Breast epithelium (tissue), 4 donors: ENCODE measurements at regions not wholly inside any gene's neighbourhood (a gene's known extent, or its start where the extent isn't known, plus 50 kb on each side); places are given as distances from the start of the nearest gene placed in this dataset.

Experiments
- DNase-seq, 2 donors: peaks; one replicate each; pipeline ENCODE4 v3.0.0-alpha.2; 2019; ENCODE audit warnings: low spot score in 2 of 2
- H3K27ac ChIP-seq, 2 donors: fragments of 200-600 bp; sonication (generic) in 1 of 2; one replicate each; pipeline ENCODE4 v1.5.1; 2016 to 2019; ENCODE audit warnings: mild to moderate bottlenecking in 1 of 2
- H3K27me3 ChIP-seq, 2 donors: fragments of 200-600 bp; sonication (generic) in 1 of 2; one replicate each; pipeline versions ENCODE4 v1.5.1 to v1.6.0; 2017 to 2019; ENCODE audit warnings: control low read depth in 1 of 2, mild to moderate bottlenecking in 1 of 2
- H3K36me3 ChIP-seq: fragments of 200-600 bp; one replicate; pipeline ENCODE4 v1.5.1; 2019
- H3K4me1 ChIP-seq, 2 donors: fragments of 200-600 bp; sonication (generic); one replicate each; pipeline ENCODE4 v1.5.1; 2016 to 2019; ENCODE audit warnings: control low read depth in 1 of 2
- H3K4me3 ChIP-seq, 3 donors: fragments of 200-600 bp; sonication (generic); 1 replicate in 2 of 3; 2 replicates in 1 of 3; pipeline ENCODE4 v1.5.1; 2016 to 2019; ENCODE audit warnings: mild to moderate bottlenecking in 3 of 3, moderate library complexity in 2 of 3
- H3K9me3 ChIP-seq, 2 donors: fragments of 200-600 bp; sonication (generic) in 1 of 2; one replicate each; pipeline ENCODE4 v1.5.1; 2016 to 2019; ENCODE audit warnings: control low read depth in 1 of 2
- POLR2A ChIP-seq: fragments of 450-650 bp; IDR thresholded peaks from one replicate; pipeline ENCODE4 v1.6.1; 2016; ENCODE audit warnings: antibody characterized with exemption, mild to moderate bottlenecking, moderate library complexity
- POLR2AphosphoS5 ChIP-seq, 3 donors: sonication (generic); formaldehyde crosslinking; IDR thresholded peaks; one replicate each; pipeline ENCODE4 v1.6.1; 2017; ENCODE audit warnings: antibody characterized with exemption in 3 of 3
- intact Hi-C: fragments of 100-400 bp; cut with DNase I; formaldehyde crosslinking; loops from one replicate; pipeline ENCODE4 v1.15.1; 2023; ENCODE audit warnings: low total_unique reads
- TF ChIP-seq, protein P1 (sequence below), 3 donors: fragments of 450-650 bp; IDR thresholded peaks; one replicate each; pipeline ENCODE4 v1.5.1; 2016 to 2017; ENCODE audit warnings: antibody characterized with exemption in 3 of 3, mild to moderate bottlenecking in 3 of 3, moderate library complexity in 3 of 3

- Histone ChIP-seq H3K4me3 (no peak overlapping the region), H3K36me3 (no peaks in the 10 kb centered on the region), H3K27ac (no peak overlapping the region), H3K4me1 (no peaks in the 10 kb centered on the region), H3K9me3 (no peaks in the 10 kb centered on the region), H3K27me3 (no peaks in the 10 kb centered on the region)
- no peak for DNase-seq
- TF ChIP-seq POLR2AphosphoS5 (IDR thresholded peaks at IDR 0.05) (no peak), POLR2A (no peak)
- TF ChIP-seq, protein P1, sequence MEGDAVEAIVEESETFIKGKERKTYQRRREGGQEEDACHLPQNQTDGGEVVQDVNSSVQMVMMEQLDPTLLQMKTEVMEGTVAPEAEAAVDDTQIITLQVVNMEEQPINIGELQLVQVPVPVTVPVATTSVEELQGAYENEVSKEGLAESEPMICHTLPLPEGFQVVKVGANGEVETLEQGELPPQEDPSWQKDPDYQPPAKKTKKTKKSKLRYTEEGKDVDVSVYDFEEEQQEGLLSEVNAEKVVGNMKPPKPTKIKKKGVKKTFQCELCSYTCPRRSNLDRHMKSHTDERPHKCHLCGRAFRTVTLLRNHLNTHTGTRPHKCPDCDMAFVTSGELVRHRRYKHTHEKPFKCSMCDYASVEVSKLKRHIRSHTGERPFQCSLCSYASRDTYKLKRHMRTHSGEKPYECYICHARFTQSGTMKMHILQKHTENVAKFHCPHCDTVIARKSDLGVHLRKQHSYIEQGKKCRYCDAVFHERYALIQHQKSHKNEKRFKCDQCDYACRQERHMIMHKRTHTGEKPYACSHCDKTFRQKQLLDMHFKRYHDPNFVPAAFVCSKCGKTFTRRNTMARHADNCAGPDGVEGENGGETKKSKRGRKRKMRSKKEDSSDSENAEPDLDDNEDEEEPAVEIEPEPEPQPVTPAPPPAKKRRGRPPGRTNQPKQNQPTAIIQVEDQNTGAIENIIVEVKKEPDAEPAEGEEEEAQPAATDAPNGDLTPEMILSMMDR (IDR thresholded peaks at IDR 0.05): no peak
- intact Hi-C loops: no loop called here
These were observed 1962.1 kb downstream of the PCDH9 start for GRCh38 chr13:65268009-65268408.

DNA sequence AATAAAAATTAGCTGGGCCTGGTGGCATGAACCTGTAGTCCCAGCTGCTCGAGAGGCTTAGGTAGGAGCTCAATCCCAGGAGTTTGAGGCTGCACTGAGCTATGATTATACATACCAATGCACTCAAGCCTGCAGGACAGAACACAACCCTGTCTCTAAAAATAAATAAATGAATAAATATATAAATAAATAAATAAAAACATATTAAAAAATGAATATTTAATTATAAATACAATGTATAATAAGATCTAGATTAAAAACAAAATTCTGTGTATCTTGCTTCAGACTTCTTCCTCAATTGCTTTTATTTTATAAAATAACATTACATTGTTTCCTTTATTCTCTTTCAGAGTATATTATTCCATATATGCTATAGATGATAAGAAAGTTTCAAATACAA lies 1964.1 kb downstream of the PCDH9 start:
- Histone ChIP-seq H3K9me3 (no peaks in the 10 kb centered on the region), H3K27me3 (no peaks in the 10 kb centered on the region), H3K4me1 (no peaks in the 10 kb centered on the region), H3K36me3 (no peaks in the 10 kb centered on the region), H3K27ac (no peak overlapping the region), H3K4me3 (no peak overlapping the region)
- TF ChIP-seq POLR2A: no peak
- TF ChIP-seq, protein P1 (IDR thresholded peaks at IDR 0.05): no peak
- no peak for TF ChIP-seq POLR2AphosphoS5 (IDR thresholded peaks at IDR 0.05)
- no peak for DNase-seq
- intact Hi-C loops: no loop called here

DNA sequence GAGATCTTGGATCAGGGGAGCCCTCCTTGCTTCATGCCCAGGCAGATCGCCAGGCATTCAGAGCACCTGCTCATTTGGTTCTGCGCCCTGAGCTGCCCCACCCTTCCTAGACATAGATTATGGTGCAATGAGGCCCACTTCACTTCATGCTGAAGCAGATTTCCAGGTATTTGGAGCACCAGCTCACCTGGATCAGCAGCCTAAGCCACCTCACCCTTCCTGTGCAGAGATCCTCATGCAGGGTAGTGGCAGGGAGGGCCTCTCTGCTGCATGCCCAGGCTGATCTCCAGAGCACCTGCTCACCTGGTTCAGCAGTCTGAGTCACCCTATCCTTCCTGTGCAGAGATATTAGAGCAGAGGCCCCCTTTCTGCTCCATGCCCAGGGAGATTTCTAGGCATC lies 1966.1 kb downstream of the PCDH9 start:
- H3K4me3 ChIP-seq: no peak overlapping the region
- TF ChIP-seq POLR2AphosphoS5 (IDR thresholded peaks at IDR 0.05) (no peak), POLR2A (no peak)
- TF ChIP-seq, protein P1 (IDR thresholded peaks at IDR 0.05): no peak
- intact Hi-C loops: no loop called here
- no peaks in the 10 kb centered on the region for H3K27me3 ChIP-seq
- H3K27ac ChIP-seq: no peak overlapping the region
- no peaks in the 10 kb centered on the region for H3K9me3 ChIP-seq
- no peaks in the 10 kb centered on the region for H3K4me1 ChIP-seq
- H3K36me3 ChIP-seq: no peaks in the 10 kb centered on the region
- DNase-seq: no peak

DNA sequence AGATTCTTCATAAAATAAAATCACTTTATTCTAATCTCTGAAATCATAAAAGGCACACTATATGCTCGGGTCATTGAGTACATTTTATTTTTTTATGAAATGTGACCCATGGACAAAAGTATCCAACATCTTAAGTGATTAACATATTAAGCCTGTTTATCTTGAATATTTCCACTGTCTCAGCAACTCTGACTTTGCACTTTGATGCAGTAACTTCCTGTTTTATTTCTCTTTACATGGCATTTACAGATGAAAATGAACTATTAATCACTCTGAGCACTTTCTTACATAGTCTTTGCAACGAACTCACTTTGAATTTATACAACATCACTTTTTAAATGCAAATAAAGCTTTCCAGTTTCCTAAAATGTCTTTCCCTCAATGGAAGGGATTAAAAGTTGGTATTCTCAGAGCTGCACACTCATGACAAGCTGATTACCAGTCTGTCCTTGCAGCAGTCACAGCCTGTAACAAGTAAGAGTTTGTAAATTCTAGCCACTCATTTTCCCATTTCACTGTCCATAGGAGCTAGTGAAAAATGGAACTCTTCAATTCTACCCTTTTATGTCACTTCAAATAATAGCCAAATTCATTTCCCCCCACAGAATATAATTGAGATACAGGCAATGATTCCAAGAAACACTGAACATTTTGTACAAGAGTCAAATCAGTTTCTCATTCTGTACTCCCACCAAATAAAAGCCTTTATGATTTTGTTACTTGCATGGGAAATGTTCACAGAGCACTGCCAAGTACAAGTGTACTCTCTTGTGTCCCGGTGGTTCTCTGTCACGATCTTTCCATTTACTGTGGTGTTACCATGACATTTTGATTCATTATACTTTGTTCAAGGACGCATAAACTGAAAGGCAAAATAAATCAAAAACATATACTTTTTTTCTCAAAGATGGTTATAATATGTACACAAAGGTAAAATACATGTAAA lies 1968.9 kb downstream of the PCDH9 start:
- TF ChIP-seq, protein P1 (IDR thresholded peaks at IDR 0.05): no peak
- no peak for TF ChIP-seq POLR2A
- TF ChIP-seq POLR2AphosphoS5 (IDR thresholded peaks at IDR 0.05): no peak
- no peaks in the 10 kb centered on the region for H3K36me3 ChIP-seq
- no peaks in the 10 kb centered on the region for H3K4me1 ChIP-seq
- intact Hi-C loops: no loop called here
- peak overlapping the region in 1 of 3 donors; percentile 8 for H3K4me3 ChIP-seq
- no peak for DNase-seq
- no peaks in the 10 kb centered on the region for H3K27me3 ChIP-seq
- no peaks in the 10 kb centered on the region for H3K9me3 ChIP-seq
- no peak overlapping the region for H3K27ac ChIP-seq

DNA sequence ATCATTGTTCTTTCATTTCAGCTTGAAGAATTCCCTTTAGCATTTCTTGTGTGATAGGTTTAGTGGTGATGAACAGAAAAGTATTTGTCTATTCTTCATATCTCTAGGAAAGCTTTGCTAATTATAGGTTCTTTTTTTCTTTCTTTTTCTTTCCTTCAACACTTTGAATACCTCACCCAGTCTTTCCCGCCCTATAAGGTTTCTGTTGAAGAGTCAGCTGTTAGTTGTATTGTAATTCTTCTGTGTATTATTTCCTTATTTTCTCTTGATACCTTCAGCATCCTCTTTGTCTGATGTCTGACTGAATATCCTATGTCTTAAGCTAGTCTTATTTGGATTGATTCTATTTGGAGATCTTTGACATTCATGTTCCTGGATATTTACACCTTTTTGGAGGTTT lies 1989.4 kb downstream of the PCDH9 start:
- Histone ChIP-seq H3K4me1 (no peaks in the 10 kb centered on the region), H3K4me3 (no peak overlapping the region), H3K9me3 (peaks cover 7 to 19% of the 10 kb centered on the region in 2 donors), H3K27ac (no peak overlapping the region), H3K36me3 (no peaks in the 10 kb centered on the region), H3K27me3 (no peaks in the 10 kb centered on the region)
- intact Hi-C loops: loop anchor here (5.0 kb wide), 1 partner anchor 1237 kb away; no protein-coding TSS in a partner anchor
- DNase-seq: no peak
- TF ChIP-seq, protein P1 (IDR thresholded peaks at IDR 0.05): no peak
- no peak for TF ChIP-seq POLR2A
- TF ChIP-seq POLR2AphosphoS5 (IDR thresholded peaks at IDR 0.05): no peak
